ENCODE measurements at regions not wholly inside any gene's neighbourhood (a gene's known extent, or its start where the extent isn't known, plus 50 kb on each side); places are given as distances from the start of the nearest gene placed in this dataset. TPM values are rescaled to one million over a fixed set of nuclear protein-coding genes. Genes with fewer than 3 reads are reported as not detected.

DNA sequence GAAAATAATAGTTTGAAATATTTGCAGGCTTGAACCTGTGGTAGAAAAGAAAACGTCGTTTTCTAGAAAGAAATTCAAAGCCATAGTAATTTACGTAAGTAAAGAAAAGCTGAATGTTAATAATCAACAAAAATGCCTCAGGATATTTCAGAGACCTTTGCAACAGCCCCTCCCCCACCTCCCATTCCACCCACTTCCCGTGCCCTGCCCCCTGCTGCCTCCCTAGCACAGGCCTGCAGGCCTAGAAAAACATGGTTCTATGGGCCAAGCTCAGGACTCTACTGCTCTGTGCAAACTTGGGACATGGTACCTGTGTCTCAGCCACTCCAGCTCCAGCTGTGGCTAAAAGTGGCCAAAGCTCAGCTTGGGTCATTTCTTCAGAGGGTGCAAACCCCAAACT is 223.4 kb upstream of the RBMY1B start:
- WGBS, 2 donors, result 61 to 72% methylated on average over 4 of the region's 4 CpGs
- intact Hi-C loops (cut with DNase I), result no loop called here
- Histone ChIP-seq H3K36me3 (no peaks in the 10 kb centered on the region), H3K27me3 (no peaks in the 10 kb centered on the region), H3K4me3 (replicated peaks in 1 of 3) (no peak overlapping the region), H3K4me1 (no peaks in the 10 kb centered on the region), H3K27ac (no peak overlapping the region), H3K9me3 (no peaks in the 10 kb centered on the region)
- TF ChIP-seq, protein P1, sequence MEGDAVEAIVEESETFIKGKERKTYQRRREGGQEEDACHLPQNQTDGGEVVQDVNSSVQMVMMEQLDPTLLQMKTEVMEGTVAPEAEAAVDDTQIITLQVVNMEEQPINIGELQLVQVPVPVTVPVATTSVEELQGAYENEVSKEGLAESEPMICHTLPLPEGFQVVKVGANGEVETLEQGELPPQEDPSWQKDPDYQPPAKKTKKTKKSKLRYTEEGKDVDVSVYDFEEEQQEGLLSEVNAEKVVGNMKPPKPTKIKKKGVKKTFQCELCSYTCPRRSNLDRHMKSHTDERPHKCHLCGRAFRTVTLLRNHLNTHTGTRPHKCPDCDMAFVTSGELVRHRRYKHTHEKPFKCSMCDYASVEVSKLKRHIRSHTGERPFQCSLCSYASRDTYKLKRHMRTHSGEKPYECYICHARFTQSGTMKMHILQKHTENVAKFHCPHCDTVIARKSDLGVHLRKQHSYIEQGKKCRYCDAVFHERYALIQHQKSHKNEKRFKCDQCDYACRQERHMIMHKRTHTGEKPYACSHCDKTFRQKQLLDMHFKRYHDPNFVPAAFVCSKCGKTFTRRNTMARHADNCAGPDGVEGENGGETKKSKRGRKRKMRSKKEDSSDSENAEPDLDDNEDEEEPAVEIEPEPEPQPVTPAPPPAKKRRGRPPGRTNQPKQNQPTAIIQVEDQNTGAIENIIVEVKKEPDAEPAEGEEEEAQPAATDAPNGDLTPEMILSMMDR (IDR thresholded peaks at IDR 0.05), result no peak
- no peak for TF ChIP-seq POLR2A (IDR thresholded peaks at IDR 0.05)
- no peak for DNase-seq

DNA sequence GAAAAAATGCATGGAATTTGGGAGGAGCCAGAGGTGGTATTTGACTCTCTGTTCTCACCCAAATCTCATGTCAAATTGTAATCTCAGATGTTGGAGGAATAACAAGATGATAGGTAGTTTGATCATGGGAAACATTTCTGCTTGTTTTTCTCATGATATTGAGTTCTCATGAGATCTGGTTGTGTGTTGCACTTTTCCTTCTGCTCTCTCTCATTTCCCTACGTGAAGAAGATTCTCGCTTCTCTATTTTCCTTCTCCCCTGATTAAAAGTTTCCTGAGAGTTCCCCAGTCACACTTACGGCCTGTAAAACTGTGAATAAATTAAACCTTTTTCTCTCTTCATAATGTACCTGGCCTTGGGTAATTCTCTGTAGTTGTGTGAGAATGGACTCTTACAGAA is 222.2 kb upstream of the RBMY1B start:
- no peak for DNase-seq
- no peak overlapping the region for H3K4me3 ChIP-seq (replicated peaks in 1 of 3)
- no peaks in the 10 kb centered on the region for H3K36me3 ChIP-seq
- H3K9me3 ChIP-seq, result no peaks in the 10 kb centered on the region
- no peaks in the 10 kb centered on the region for H3K27me3 ChIP-seq
- H3K27ac ChIP-seq, result no peak overlapping the region
- intact Hi-C loops (cut with DNase I), result no loop called here
- 66 to 72% methylated on average over 3 of the region's 3 CpGs for WGBS, 2 donors
- TF ChIP-seq, protein P1 (IDR thresholded peaks at IDR 0.05), result no peak
- no peak for TF ChIP-seq POLR2A (IDR thresholded peaks at IDR 0.05)
- no peaks in the 10 kb centered on the region for H3K4me1 ChIP-seq

DNA sequence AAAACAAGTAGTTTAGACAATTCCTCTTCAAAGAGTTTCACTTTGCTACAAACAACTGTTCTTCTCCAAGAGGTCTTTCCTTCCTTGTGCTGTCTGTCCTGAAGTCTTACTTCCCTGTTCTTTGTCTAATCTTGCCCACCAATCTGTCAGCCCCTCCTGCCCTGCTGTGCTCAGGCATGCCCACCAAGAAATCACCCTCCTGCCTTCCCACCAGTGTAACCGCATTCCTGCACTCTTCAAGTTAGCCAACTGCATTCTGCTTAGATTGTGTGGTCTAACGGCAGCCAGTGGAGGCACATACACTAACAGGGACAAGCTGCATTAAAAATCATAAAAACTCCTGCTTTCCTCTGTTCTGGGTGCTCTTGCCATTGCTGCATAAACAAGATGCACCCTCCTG is 215.9 kb upstream of the RBMY1B start:
- no peaks in the 10 kb centered on the region for H3K27me3 ChIP-seq
- TF ChIP-seq POLR2A (IDR thresholded peaks at IDR 0.05), result no peak
- TF ChIP-seq, protein P1 (IDR thresholded peaks at IDR 0.05), result no peak
- no peak overlapping the region for H3K27ac ChIP-seq
- no peak overlapping the region for H3K4me3 ChIP-seq (replicated peaks in 1 of 3)
- no peak for DNase-seq
- no peaks in the 10 kb centered on the region for H3K9me3 ChIP-seq
- H3K36me3 ChIP-seq, result no peaks in the 10 kb centered on the region
- 52 to 67% methylated on average over 2 of the region's 2 CpGs for WGBS, 2 donors
- H3K4me1 ChIP-seq, result no peaks in the 10 kb centered on the region
- intact Hi-C loops (cut with DNase I), result no loop called here

DNA sequence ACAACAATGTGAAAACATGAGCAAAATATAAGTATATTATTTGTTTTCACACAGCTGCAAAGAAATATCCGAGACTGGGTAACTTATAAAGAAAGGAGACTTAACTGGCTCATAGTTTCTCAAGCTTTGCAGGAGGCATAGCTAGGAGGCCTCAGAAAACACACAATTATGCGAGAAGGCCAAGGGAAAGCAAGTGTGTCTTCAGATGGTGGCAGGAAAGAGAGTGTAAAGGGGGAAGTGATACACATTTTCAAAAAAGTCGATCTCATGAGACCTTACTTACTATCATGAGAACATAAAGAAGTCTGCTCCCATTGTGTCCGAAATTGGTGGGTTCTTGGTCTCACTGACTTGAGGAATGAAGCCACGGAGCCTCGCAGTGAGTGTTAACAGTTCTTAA is 208.9 kb upstream of the RBMY1B start:
- intact Hi-C loops (cut with DNase I), result no loop called here

DNA sequence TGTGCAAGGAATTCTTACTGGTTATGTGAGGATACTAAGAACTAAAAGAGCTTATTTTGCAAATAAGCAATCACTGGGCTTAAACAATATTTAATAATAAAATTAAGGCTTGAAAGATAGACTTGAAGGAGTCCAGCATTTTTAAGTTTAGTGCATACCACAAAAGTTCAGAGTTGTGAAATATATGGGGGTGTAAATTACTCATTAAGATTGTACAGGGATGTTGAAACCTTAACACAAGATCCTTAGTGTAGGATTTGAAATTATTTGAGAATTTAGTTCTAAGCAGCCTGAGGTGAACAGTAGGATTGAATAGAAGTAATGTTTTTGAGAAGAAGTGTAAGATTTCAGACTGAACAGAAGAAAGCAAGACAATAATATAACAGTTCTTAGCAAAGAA is 195.8 kb upstream of the RBMY1B start:
- TF ChIP-seq, protein P1 (IDR thresholded peaks at IDR 0.05), result no peak
- DNase-seq, result no peak
- Histone ChIP-seq H3K27me3 (no peaks in the 10 kb centered on the region), H3K4me3 (replicated peaks in 1 of 3) (no peak overlapping the region), H3K27ac (no peak overlapping the region), H3K9me3 (no peaks in the 10 kb centered on the region), H3K4me1 (no peaks in the 10 kb centered on the region), H3K36me3 (no peaks in the 10 kb centered on the region)
- intact Hi-C loops (cut with DNase I), result no loop called here

More for the DNA sequence above, 208.9 kb upstream of the RBMY1B start:
- TF ChIP-seq, protein P1 (IDR thresholded peaks at IDR 0.05), result no peak
- TF ChIP-seq POLR2A (IDR thresholded peaks at IDR 0.05), result no peak
- WGBS, 2 donors, result 62% methylated on average over 6 of the region's 6 CpGs
- Histone ChIP-seq H3K9me3 (no peaks in the 10 kb centered on the region), H3K4me1 (no peaks in the 10 kb centered on the region), H3K27ac (no peak overlapping the region), H3K36me3 (no peaks in the 10 kb centered on the region), H3K27me3 (no peaks in the 10 kb centered on the region), H3K4me3 (replicated peaks in 1 of 3) (no peak overlapping the region)
- no peak for DNase-seq

Small RNAs in the stretch of these regions (small RNA-seq; reads per million reads assigned to genes)
- not detected for gene TMEM167AP1
